ENCODE measurements at regions not wholly inside any gene's neighbourhood (a gene's known extent, or its start where the extent isn't known, plus 50 kb on each side); places are given as distances from the start of the nearest gene placed in this dataset.

DNA sequence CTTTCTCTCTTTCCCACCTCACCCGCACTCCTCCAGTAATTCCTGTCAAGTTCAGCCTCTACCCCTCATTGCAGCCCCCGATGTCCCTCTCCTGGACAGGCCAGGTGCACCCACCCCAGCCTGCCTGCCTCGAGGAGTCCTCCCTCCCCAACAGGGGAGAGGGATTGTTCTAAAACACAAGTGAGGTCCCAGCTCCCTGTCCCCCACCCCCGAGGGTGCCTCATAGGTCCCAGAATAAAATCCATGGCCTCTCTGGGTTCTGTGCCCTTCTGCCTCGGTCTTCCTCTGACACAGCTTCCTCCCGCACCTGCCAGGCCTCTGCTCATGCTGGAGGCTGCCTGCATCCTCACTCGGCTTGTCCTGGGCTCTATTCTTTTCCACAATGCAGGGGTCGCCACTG is 720.1 kb downstream of the BRD1 start:
- Histone ChIP-seq H3K79me2 (replicated peaks; ENCODE audit: insufficient read depth) (no peaks in the 10 kb centered on the region), H3K27me3 (ENCODE audit: insufficient read depth) (no peaks in the 10 kb centered on the region), H4K20me1 (replicated peaks; ENCODE audit: insufficient read depth) (no peaks in the 10 kb centered on the region), H2AFZ (no peak overlapping the region), H3K4me1 (ENCODE audit: insufficient read depth) (no peaks in the 10 kb centered on the region), H3K36me3 (ENCODE audit: insufficient read depth) (peaks cover 4% of the 10 kb centered on the region; the same call in 1 of the 2 replicates), H3K4me2 (no peak overlapping the region), H3K27ac (ENCODE audit: low read depth) (no peak overlapping the region), H3K4me3 (no peak overlapping the region), H3F3A (replicated peaks; ENCODE audit: low read depth) (no peaks in the 10 kb centered on the region), H3K9me2 (ENCODE audit: insufficient read depth) (no peaks in the 10 kb centered on the region)
- Mint-ChIP-seq H3K4me3 (no peak overlapping the region), H3K36me3 (ENCODE audit: low read depth) (no peaks in the 10 kb centered on the region), H3K4me1 (peaks cover 9% of the 10 kb centered on the region; the same call in 2 of the 3 replicates), H3K27ac (no peak overlapping the region), H3K27me3 (ENCODE audit: insufficient read depth, low read depth, poor library complexity) (no peaks in the 10 kb centered on the region), H3K9me3 (no peaks in the 10 kb centered on the region)
- TF ChIP-seq JUNB (IDR thresholded peaks at IDR 0.05; ENCODE audit: unreplicated experiment) (no peak), ZNF331 (CRISPR knock-in tag; IDR thresholded peaks at IDR 0.05; ENCODE audit: low read depth) (no peak), CREB1 (CRISPR knock-in tag; IDR thresholded peaks at IDR 0.05; ENCODE audit: low read depth) (no peak), STAT1 (IDR thresholded peaks at IDR 0.05; ENCODE audit: unreplicated experiment) (no peak), EZH2 (IDR thresholded peaks at IDR 0.05; ENCODE audit: low read depth, unreplicated experiment) (no peak), ZNF114 (CRISPR knock-in tag; IDR thresholded peaks at IDR 0.05) (no peak), POLR2AphosphoS5 (IDR thresholded peaks at IDR 0.05; ENCODE audit: low read depth) (no peak), EZH2phosphoT487 (IDR thresholded peaks at IDR 0.05; ENCODE audit: unreplicated experiment) (no peak), NANOG (IDR thresholded peaks at IDR 0.05; ENCODE audit: borderline replicate concordance) (no peak)
- TF ChIP-seq, protein P1, sequence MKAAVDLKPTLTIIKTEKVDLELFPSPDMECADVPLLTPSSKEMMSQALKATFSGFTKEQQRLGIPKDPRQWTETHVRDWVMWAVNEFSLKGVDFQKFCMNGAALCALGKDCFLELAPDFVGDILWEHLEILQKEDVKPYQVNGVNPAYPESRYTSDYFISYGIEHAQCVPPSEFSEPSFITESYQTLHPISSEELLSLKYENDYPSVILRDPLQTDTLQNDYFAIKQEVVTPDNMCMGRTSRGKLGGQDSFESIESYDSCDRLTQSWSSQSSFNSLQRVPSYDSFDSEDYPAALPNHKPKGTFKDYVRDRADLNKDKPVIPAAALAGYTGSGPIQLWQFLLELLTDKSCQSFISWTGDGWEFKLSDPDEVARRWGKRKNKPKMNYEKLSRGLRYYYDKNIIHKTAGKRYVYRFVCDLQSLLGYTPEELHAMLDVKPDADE (IDR thresholded peaks at IDR 0.05), result no peak
- TF ChIP-seq, protein P2, sequence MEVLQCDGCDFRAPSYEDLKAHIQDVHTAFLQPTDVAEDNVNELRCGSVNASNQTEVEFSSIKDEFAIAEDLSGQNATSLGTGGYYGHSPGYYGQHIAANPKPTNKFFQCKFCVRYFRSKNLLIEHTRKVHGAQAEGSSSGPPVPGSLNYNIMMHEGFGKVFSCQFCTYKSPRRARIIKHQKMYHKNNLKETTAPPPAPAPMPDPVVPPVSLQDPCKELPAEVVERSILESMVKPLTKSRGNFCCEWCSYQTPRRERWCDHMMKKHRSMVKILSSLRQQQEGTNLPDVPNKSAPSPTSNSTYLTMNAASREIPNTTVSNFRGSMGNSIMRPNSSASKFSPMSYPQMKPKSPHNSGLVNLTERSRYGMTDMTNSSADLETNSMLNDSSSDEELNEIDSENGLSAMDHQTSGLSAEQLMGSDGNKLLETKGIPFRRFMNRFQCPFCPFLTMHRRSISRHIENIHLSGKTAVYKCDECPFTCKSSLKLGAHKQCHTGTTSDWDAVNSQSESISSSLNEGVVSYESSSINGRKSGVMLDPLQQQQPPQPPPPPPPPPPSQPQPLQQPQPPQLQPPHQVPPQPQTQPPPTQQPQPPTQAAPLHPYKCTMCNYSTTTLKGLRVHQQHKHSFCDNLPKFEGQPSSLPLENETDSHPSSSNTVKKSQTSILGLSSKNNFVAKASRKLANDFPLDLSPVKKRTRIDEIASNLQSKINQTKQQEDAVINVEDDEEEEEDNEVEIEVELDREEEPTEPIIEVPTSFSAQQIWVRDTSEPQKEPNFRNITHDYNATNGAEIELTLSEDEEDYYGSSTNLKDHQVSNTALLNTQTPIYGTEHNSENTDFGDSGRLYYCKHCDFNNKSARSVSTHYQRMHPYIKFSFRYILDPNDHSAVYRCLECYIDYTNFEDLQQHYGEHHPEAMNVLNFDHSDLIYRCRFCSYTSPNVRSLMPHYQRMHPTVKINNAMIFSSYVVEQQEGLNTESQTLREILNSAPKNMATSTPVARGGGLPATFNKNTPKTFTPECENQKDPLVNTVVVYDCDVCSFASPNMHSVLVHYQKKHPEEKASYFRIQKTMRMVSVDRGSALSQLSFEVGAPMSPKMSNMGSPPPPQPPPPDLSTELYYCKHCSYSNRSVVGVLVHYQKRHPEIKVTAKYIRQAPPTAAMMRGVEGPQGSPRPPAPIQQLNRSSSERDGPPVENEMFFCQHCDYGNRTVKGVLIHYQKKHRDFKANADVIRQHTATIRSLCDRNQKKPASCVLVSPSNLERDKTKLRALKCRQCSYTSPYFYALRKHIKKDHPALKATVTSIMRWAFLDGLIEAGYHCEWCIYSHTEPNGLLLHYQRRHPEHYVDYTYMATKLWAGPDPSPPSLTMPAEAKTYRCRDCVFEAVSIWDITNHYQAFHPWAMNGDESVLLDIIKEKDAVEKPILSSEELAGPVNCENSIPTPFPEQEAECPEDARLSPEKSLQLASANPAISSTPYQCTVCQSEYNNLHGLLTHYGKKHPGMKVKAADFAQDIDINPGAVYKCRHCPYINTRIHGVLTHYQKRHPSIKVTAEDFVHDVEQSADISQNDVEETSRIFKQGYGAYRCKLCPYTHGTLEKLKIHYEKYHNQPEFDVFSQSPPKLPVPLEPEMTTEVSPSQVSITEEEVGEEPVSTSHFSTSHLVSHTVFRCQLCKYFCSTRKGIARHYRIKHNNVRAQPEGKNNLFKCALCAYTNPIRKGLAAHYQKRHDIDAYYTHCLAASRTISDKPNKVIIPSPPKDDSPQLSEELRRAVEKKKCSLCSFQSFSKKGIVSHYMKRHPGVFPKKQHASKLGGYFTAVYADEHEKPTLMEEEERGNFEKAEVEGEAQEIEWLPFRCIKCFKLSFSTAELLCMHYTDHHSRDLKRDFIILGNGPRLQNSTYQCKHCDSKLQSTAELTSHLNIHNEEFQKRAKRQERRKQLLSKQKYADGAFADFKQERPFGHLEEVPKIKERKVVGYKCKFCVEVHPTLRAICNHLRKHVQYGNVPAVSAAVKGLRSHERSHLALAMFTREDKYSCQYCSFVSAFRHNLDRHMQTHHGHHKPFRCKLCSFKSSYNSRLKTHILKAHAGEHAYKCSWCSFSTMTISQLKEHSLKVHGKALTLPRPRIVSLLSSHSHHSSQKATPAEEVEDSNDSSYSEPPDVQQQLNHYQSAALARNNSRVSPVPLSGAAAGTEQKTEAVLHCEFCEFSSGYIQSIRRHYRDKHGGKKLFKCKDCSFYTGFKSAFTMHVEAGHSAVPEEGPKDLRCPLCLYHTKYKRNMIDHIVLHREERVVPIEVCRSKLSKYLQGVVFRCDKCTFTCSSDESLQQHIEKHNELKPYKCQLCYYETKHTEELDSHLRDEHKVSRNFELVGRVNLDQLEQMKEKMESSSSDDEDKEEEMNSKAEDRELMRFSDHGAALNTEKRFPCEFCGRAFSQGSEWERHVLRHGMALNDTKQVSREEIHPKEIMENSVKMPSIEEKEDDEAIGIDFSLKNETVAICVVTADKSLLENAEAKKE (CRISPR knock-in tag; IDR thresholded peaks at IDR 0.05), result no peak
- TF ChIP-seq, protein P3, sequence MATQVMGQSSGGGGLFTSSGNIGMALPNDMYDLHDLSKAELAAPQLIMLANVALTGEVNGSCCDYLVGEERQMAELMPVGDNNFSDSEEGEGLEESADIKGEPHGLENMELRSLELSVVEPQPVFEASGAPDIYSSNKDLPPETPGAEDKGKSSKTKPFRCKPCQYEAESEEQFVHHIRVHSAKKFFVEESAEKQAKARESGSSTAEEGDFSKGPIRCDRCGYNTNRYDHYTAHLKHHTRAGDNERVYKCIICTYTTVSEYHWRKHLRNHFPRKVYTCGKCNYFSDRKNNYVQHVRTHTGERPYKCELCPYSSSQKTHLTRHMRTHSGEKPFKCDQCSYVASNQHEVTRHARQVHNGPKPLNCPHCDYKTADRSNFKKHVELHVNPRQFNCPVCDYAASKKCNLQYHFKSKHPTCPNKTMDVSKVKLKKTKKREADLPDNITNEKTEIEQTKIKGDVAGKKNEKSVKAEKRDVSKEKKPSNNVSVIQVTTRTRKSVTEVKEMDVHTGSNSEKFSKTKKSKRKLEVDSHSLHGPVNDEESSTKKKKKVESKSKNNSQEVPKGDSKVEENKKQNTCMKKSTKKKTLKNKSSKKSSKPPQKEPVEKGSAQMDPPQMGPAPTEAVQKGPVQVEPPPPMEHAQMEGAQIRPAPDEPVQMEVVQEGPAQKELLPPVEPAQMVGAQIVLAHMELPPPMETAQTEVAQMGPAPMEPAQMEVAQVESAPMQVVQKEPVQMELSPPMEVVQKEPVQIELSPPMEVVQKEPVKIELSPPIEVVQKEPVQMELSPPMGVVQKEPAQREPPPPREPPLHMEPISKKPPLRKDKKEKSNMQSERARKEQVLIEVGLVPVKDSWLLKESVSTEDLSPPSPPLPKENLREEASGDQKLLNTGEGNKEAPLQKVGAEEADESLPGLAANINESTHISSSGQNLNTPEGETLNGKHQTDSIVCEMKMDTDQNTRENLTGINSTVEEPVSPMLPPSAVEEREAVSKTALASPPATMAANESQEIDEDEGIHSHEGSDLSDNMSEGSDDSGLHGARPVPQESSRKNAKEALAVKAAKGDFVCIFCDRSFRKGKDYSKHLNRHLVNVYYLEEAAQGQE (IDR thresholded peaks at IDR 0.05; ENCODE audit: unreplicated experiment), result no peak
- TF ChIP-seq, protein P4, sequence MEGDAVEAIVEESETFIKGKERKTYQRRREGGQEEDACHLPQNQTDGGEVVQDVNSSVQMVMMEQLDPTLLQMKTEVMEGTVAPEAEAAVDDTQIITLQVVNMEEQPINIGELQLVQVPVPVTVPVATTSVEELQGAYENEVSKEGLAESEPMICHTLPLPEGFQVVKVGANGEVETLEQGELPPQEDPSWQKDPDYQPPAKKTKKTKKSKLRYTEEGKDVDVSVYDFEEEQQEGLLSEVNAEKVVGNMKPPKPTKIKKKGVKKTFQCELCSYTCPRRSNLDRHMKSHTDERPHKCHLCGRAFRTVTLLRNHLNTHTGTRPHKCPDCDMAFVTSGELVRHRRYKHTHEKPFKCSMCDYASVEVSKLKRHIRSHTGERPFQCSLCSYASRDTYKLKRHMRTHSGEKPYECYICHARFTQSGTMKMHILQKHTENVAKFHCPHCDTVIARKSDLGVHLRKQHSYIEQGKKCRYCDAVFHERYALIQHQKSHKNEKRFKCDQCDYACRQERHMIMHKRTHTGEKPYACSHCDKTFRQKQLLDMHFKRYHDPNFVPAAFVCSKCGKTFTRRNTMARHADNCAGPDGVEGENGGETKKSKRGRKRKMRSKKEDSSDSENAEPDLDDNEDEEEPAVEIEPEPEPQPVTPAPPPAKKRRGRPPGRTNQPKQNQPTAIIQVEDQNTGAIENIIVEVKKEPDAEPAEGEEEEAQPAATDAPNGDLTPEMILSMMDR (conservative IDR thresholded peaks at IDR 0.05; ENCODE audit: low read depth in 2 of 2), result no peak
- ATAC-seq, result no peak
- no peak for DNase-seq (ENCODE audit: low spot score)

Data from GM23338 (cell line).